ENCODE measurements at regions not wholly inside any gene's neighbourhood (a gene's known extent, or its start where the extent isn't known, plus 50 kb on each side); places are given as distances from the start of the nearest gene placed in this dataset.
A peak's percentile ranks its signal among the peaks of the same experiment; 100 is the strongest.

DNA sequence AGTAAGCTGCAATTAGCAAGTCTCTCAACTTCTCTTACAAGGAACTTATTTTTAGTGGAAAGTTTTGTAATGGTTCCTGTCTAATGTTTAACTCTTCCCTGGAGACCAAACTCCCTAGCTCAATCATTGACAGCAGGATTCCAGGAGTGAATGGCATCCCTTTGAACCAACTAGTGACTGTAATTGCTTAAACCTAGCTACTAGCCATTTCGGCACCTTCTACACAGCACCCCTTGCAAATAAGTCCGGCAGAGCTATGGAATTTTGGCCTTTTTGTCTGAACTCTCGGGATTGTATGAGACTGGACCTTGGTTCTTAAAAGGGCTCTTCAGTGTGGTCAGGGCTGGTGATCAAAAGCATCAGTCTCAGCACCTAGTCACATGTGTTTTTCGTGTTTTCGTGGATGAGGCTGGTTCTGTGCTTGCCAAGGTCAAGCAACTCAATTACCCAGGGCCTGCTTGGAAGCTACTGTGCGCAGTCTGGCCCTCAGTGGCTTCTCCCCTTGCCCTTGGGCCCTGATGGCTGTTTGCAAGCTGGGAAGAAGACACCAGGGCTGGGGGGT, 135.3 kb upstream of the NEDD9 start (continued):
- TF ChIP-seq TEAD2 (CRISPR knock-in tag; IDR thresholded peaks at IDR 0.05) (no peak), PHB2 (IDR thresholded peaks at IDR 0.05; ENCODE audit: partially characterized antibody) (no peak), NFIC (IDR thresholded peaks at IDR 0.05; ENCODE audit: low read length) (peak; percentile 95), RELA (CRISPR knock-in tag; IDR thresholded peaks at IDR 0.05) (0 out of 2 replicates have a peak, but pooled peaks have one; percentile 61), ZNF101 (CRISPR knock-in tag; IDR thresholded peaks at IDR 0.05; ENCODE audit: borderline replicate concordance, low read depth) (no peak), SALL1 (CRISPR knock-in tag; IDR thresholded peaks at IDR 0.05) (peak; percentile 96), ZBTB20 (CRISPR knock-in tag; IDR thresholded peaks at IDR 0.05; ENCODE audit: borderline replicate concordance, low read depth) (peak; percentile 81; the same call in 1 of the 2 replicates), ZNF616 (CRISPR knock-in tag; IDR thresholded peaks at IDR 0.05; ENCODE audit: low read depth) (no peak), HMGA1 (CRISPR knock-in tag; conservative IDR thresholded peaks at IDR 0.05) (no peak), HOXA9 (CRISPR knock-in tag; IDR thresholded peaks at IDR 0.05; ENCODE audit: borderline replicate concordance) (no peak), ELF4 (CRISPR knock-in tag; IDR thresholded peaks at IDR 0.05; ENCODE audit: borderline replicate concordance) (peak; percentile 76), TRIM24 (CRISPR knock-in tag; IDR thresholded peaks at IDR 0.05) (no peak), ZFYVE20 (CRISPR knock-in tag; IDR thresholded peaks at IDR 0.05; ENCODE audit: borderline replicate concordance, low read depth) (no peak), MXI1 (IDR thresholded peaks at IDR 0.05; ENCODE audit: borderline replicate concordance, low read depth, low read length) (peak; percentile 47; the same call in 1 of the 3 replicates), ZFP62 (CRISPR knock-in tag; IDR thresholded peaks at IDR 0.05) (no peak), ZNF562 (CRISPR knock-in tag; IDR thresholded peaks at IDR 0.05; ENCODE audit: borderline replicate concordance) (no peak), ZNF235 (CRISPR knock-in tag; IDR thresholded peaks at IDR 0.05; ENCODE audit: borderline replicate concordance) (no peak), HIVEP1 (CRISPR knock-in tag; IDR thresholded peaks at IDR 0.05) (peak; percentile 62; the same call in 1 of the 2 replicates)
- TF ChIP-seq, protein P1, sequence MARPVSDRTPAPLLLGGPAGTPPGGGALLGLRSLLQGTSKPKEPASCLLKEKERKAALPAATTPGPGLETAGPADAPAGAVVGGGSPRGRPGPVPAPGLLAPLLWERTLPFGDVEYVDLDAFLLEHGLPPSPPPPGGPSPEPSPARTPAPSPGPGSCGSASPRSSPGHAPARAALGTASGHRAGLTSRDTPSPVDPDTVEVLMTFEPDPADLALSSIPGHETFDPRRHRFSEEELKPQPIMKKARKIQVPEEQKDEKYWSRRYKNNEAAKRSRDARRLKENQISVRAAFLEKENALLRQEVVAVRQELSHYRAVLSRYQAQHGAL (CRISPR knock-in tag; IDR thresholded peaks at IDR 0.05; ENCODE audit: not compliant biosample characterization), result no peak
- TF ChIP-seq, protein P2, sequence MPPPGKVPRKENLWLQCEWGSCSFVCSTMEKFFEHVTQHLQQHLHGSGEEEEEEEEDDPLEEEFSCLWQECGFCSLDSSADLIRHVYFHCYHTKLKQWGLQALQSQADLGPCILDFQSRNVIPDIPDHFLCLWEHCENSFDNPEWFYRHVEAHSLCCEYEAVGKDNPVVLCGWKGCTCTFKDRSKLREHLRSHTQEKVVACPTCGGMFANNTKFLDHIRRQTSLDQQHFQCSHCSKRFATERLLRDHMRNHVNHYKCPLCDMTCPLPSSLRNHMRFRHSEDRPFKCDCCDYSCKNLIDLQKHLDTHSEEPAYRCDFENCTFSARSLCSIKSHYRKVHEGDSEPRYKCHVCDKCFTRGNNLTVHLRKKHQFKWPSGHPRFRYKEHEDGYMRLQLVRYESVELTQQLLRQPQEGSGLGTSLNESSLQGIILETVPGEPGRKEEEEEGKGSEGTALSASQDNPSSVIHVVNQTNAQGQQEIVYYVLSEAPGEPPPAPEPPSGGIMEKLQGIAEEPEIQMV (CRISPR knock-in tag; IDR thresholded peaks at IDR 0.05; ENCODE audit: low read depth), result peak; percentile 62
- TF ChIP-seq, protein P3, sequence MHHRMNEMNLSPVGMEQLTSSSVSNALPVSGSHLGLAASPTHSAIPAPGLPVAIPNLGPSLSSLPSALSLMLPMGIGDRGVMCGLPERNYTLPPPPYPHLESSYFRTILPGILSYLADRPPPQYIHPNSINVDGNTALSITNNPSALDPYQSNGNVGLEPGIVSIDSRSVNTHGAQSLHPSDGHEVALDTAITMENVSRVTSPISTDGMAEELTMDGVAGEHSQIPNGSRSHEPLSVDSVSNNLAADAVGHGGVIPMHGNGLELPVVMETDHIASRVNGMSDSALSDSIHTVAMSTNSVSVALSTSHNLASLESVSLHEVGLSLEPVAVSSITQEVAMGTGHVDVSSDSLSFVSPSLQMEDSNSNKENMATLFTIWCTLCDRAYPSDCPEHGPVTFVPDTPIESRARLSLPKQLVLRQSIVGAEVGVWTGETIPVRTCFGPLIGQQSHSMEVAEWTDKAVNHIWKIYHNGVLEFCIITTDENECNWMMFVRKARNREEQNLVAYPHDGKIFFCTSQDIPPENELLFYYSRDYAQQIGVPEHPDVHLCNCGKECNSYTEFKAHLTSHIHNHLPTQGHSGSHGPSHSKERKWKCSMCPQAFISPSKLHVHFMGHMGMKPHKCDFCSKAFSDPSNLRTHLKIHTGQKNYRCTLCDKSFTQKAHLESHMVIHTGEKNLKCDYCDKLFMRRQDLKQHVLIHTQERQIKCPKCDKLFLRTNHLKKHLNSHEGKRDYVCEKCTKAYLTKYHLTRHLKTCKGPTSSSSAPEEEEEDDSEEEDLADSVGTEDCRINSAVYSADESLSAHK (CRISPR knock-in tag; IDR thresholded peaks at IDR 0.05; ENCODE audit: borderline replicate concordance), result no peak
- TF ChIP-seq, protein P4, sequence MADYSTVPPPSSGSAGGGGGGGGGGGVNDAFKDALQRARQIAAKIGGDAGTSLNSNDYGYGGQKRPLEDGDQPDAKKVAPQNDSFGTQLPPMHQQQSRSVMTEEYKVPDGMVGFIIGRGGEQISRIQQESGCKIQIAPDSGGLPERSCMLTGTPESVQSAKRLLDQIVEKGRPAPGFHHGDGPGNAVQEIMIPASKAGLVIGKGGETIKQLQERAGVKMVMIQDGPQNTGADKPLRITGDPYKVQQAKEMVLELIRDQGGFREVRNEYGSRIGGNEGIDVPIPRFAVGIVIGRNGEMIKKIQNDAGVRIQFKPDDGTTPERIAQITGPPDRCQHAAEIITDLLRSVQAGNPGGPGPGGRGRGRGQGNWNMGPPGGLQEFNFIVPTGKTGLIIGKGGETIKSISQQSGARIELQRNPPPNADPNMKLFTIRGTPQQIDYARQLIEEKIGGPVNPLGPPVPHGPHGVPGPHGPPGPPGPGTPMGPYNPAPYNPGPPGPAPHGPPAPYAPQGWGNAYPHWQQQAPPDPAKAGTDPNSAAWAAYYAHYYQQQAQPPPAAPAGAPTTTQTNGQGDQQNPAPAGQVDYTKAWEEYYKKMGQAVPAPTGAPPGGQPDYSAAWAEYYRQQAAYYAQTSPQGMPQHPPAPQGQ (CRISPR knock-in tag; IDR thresholded peaks at IDR 0.05; ENCODE audit: borderline replicate concordance), result no peak

Data from HepG2 (cell line).